ENCODE measurements at regions not wholly inside any gene's neighbourhood (a gene's known extent, or its start where the extent isn't known, plus 50 kb on each side); places are given as distances from the start of the nearest gene placed in this dataset.

DNA sequence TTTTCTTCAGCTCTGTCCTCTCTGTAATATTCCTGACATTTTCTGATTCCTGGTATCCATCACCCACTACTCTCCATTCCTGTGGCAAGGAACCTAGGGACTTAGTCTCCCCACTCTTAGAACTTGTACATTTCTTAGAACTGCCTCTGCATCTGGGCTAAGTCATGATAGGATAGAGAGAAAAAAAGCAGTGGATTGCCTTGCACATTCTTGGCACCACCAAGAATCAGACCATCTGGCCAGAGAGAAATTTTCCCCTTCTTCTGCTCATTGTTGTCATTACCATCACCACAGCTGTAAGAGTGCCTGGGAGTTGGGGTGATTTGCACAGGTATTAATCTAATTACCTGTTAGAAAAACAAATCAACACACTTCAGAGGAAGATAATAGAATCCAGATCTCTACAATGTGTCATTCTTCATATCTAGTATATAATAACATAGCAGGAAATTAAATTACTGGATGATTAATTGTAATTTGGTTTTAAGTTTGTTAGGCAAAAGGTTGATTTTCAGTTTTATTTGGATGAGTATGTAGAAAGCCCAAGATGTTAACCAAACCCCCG lies 264.8 kb upstream of the ZPLD1 start:
- TF ChIP-seq, protein P1, sequence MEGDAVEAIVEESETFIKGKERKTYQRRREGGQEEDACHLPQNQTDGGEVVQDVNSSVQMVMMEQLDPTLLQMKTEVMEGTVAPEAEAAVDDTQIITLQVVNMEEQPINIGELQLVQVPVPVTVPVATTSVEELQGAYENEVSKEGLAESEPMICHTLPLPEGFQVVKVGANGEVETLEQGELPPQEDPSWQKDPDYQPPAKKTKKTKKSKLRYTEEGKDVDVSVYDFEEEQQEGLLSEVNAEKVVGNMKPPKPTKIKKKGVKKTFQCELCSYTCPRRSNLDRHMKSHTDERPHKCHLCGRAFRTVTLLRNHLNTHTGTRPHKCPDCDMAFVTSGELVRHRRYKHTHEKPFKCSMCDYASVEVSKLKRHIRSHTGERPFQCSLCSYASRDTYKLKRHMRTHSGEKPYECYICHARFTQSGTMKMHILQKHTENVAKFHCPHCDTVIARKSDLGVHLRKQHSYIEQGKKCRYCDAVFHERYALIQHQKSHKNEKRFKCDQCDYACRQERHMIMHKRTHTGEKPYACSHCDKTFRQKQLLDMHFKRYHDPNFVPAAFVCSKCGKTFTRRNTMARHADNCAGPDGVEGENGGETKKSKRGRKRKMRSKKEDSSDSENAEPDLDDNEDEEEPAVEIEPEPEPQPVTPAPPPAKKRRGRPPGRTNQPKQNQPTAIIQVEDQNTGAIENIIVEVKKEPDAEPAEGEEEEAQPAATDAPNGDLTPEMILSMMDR (IDR thresholded peaks at IDR 0.05; ENCODE audit: insufficient read depth, low read length) = no peak
- no peak for TF ChIP-seq POLR2AphosphoS5 (IDR thresholded peaks at IDR 0.05; ENCODE audit: low read depth)
- no peak for TF ChIP-seq GABPA (IDR thresholded peaks at IDR 0.05; ENCODE audit: low read depth)
- TF ChIP-seq, protein P2, sequence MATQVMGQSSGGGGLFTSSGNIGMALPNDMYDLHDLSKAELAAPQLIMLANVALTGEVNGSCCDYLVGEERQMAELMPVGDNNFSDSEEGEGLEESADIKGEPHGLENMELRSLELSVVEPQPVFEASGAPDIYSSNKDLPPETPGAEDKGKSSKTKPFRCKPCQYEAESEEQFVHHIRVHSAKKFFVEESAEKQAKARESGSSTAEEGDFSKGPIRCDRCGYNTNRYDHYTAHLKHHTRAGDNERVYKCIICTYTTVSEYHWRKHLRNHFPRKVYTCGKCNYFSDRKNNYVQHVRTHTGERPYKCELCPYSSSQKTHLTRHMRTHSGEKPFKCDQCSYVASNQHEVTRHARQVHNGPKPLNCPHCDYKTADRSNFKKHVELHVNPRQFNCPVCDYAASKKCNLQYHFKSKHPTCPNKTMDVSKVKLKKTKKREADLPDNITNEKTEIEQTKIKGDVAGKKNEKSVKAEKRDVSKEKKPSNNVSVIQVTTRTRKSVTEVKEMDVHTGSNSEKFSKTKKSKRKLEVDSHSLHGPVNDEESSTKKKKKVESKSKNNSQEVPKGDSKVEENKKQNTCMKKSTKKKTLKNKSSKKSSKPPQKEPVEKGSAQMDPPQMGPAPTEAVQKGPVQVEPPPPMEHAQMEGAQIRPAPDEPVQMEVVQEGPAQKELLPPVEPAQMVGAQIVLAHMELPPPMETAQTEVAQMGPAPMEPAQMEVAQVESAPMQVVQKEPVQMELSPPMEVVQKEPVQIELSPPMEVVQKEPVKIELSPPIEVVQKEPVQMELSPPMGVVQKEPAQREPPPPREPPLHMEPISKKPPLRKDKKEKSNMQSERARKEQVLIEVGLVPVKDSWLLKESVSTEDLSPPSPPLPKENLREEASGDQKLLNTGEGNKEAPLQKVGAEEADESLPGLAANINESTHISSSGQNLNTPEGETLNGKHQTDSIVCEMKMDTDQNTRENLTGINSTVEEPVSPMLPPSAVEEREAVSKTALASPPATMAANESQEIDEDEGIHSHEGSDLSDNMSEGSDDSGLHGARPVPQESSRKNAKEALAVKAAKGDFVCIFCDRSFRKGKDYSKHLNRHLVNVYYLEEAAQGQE (IDR thresholded peaks at IDR 0.05; ENCODE audit: insufficient replicate concordance, low read depth) = no peak

All from HL-60 (cell line).